Glomerular visceral epithelial cell (primary cell): ENCODE measurements at regions not wholly inside any gene's neighbourhood (a gene's known extent, or its start where the extent isn't known, plus 50 kb on each side); places are given as distances from the start of the nearest gene placed in this dataset.

Experiments
- DNase-seq: peaks from one replicate; pipeline ENCODE4 v3.0.0-alpha.2; 2016; ENCODE audit errors: extremely low spot score

- no peak for DNase-seq
Observed at GRCh38 chr1:115577513-115577912, 64.3 kb upstream of the VANGL1 start.

GRCh38 chr1:115575661-115576060 lies 66.1 kb upstream of the VANGL1 start:
- DNase-seq = no peak

GRCh38 chr1:115572710-115573109 lies 69.1 kb upstream of the VANGL1 start:
- DNase-seq = no peak

GRCh38 chr1:115567431-115567830 lies 74.3 kb upstream of the VANGL1 start:
- DNase-seq = no peak

GRCh38 chr1:115565791-115566190 lies 76.0 kb upstream of the VANGL1 start:
- no peak for DNase-seq

GRCh38 chr1:115565353-115565752 lies 76.4 kb upstream of the VANGL1 start:
- no peak for DNase-seq

GRCh38 chr1:115564201-115564600 lies 77.6 kb upstream of the VANGL1 start:
- DNase-seq = no peak

GRCh38 chr1:115560027-115560426 lies 81.7 kb upstream of the VANGL1 start:
- DNase-seq = no peak

- DNase-seq = no peak
Observed at GRCh38 chr1:115558275-115558674, 83.5 kb upstream of the VANGL1 start.

GRCh38 chr1:115557715-115558114 lies 84.1 kb upstream of the VANGL1 start:
- peak; percentile 23 for DNase-seq

- no peak for DNase-seq
Observed at GRCh38 chr1:115556236-115556635, 85.5 kb upstream of the VANGL1 start.

GRCh38 chr1:115555446-115555845 lies 86.3 kb upstream of the VANGL1 start:
- DNase-seq = no peak

GRCh38 chr1:115547696-115548095 lies 94.1 kb upstream of the VANGL1 start:
- DNase-seq = no peak

- no peak for DNase-seq
Observed at GRCh38 chr1:115546846-115547245, 94.9 kb upstream of the VANGL1 start.

GRCh38 chr1:115545791-115546733 lies 95.7 kb upstream of the VANGL1 start:
- peak; percentile 98 for DNase-seq

GRCh38 chr1:115545096-115545720 lies 96.6 kb upstream of the VANGL1 start:
- peak; percentile 84 for DNase-seq

- DNase-seq = no peak
Observed at GRCh38 chr1:115544131-115544530, 97.6 kb upstream of the VANGL1 start.

GRCh38 chr1:115543247-115543646 lies 98.5 kb upstream of the VANGL1 start:
- no peak for DNase-seq

GRCh38 chr1:115539736-115540135 lies 102.0 kb upstream of the VANGL1 start:
- no peak for DNase-seq

- no peak for DNase-seq
Observed at GRCh38 chr1:115539061-115539460, 102.7 kb upstream of the VANGL1 start.

- no peak for DNase-seq
Observed at GRCh38 chr1:115538579-115538978, 103.2 kb upstream of the VANGL1 start.

GRCh38 chr1:115537415-115537814 lies 104.4 kb upstream of the VANGL1 start:
- DNase-seq = no peak

- DNase-seq = no peak
Observed at GRCh38 chr1:115536279-115536816, 105.4 kb upstream of the VANGL1 start.
